NOMO-1 (cell line): ENCODE measurements at regions not wholly inside any gene's neighbourhood (a gene's known extent, or its start where the extent isn't known, plus 50 kb on each side); places are given as distances from the start of the nearest gene placed in this dataset.

Experiments used
- DNase-seq, 2 experiments: peaks; one replicate each; lab custom pipeline; 2025; ENCODE audit not compliant: unreplicated experiment in 2 of 2; lab: John Stamatoyannopoulos, UW

GRCh38 chr17:63125987-63126386 lies 160.0 kb downstream of the TANC2 start:
- no peak for DNase-seq

- DNase-seq = no peak
These were observed 160.6 kb downstream of the TANC2 start for GRCh38 chr17:63126607-63127006.

- DNase-seq = no peak
These were observed 166.4 kb downstream of the TANC2 start for GRCh38 chr17:63132459-63132911.

GRCh38 chr17:63133491-63133890 lies 167.5 kb downstream of the TANC2 start:
- no peak for DNase-seq

- DNase-seq = no peak
These were observed 168.8 kb downstream of the TANC2 start for GRCh38 chr17:63134867-63135266.

- DNase-seq = no peak
These were observed 170.5 kb downstream of the TANC2 start for GRCh38 chr17:63136369-63137012.

- DNase-seq = no peak
These were observed 171.1 kb downstream of the TANC2 start for GRCh38 chr17:63137163-63137562.

GRCh38 chr17:63138713-63139112 lies 172.7 kb downstream of the TANC2 start:
- peak in 1 of 2 experiments; percentile 11 for DNase-seq

- DNase-seq = no peak
These were observed 173.3 kb downstream of the TANC2 start for GRCh38 chr17:63139356-63139755.

- DNase-seq = peak; percentile 29 to 90
These were observed 174.2 kb downstream of the TANC2 start for GRCh38 chr17:63140255-63140654.

GRCh38 chr17:63142836-63143235 lies 176.8 kb downstream of the TANC2 start:
- no peak for DNase-seq

- no peak for DNase-seq
These were observed 184.5 kb downstream of the TANC2 start for GRCh38 chr17:63150490-63150889.

GRCh38 chr17:63150994-63151464 lies 185.0 kb downstream of the TANC2 start:
- DNase-seq = no peak

- no peak for DNase-seq
These were observed 186.0 kb downstream of the TANC2 start for GRCh38 chr17:63151941-63152523.

- DNase-seq = no peak
These were observed 187.5 kb downstream of the TANC2 start for GRCh38 chr17:63153488-63153887.

GRCh38 chr17:63154586-63155244 lies 188.7 kb downstream of the TANC2 start:
- DNase-seq = no peak

GRCh38 chr17:63156986-63157385 lies 191.0 kb downstream of the TANC2 start:
- DNase-seq = peak in 1 of 2 experiments; percentile 8

- DNase-seq = no peak
These were observed 196.5 kb downstream of the TANC2 start for GRCh38 chr17:63162406-63163157.

- no peak for DNase-seq
These were observed 197.1 kb downstream of the TANC2 start for GRCh38 chr17:63163158-63163520.

- peak in 1 of 2 experiments; percentile 5 for DNase-seq
These were observed 199.4 kb downstream of the TANC2 start for GRCh38 chr17:63165400-63165799.

- no peak for DNase-seq
These were observed 204.8 kb downstream of the TANC2 start for GRCh38 chr17:63170795-63171194.
